ENCODE measurements at regions not wholly inside any gene's neighbourhood (a gene's known extent, or its start where the extent isn't known, plus 50 kb on each side); places are given as distances from the start of the nearest gene placed in this dataset.

- peak; percentile 44 for DNase-seq (ENCODE audit: low read depth)
- TF ChIP-seq CTCF (IDR thresholded peaks at IDR 0.05; ENCODE audit: insufficient read depth, low read depth, low read length, missing control alignments), result no peak
- H3K4me3 ChIP-seq (ENCODE audit: low read length), result no peak overlapping the region
Observed at GRCh38 chr5:44002381-44002901, 386.8 kb downstream of the FGF10 start.

- DNase-seq (ENCODE audit: low read depth), result no peak
- no peak overlapping the region for H3K4me3 ChIP-seq (ENCODE audit: low read length)
- TF ChIP-seq CTCF (IDR thresholded peaks at IDR 0.05; ENCODE audit: insufficient read depth, low read depth, low read length, missing control alignments), result no peak
Observed at GRCh38 chr5:44001675-44002380, 387.4 kb downstream of the FGF10 start.

- TF ChIP-seq CTCF (IDR thresholded peaks at IDR 0.05; ENCODE audit: insufficient read depth, low read depth, low read length, missing control alignments), result no peak
- H3K4me3 ChIP-seq (ENCODE audit: low read length), result no peak overlapping the region
- DNase-seq (ENCODE audit: low read depth), result no peak
Observed at GRCh38 chr5:44001236-44001635, 388.0 kb downstream of the FGF10 start.

- DNase-seq (ENCODE audit: low read depth), result no peak
- H3K4me3 ChIP-seq (ENCODE audit: low read length), result no peak overlapping the region
- no peak for TF ChIP-seq CTCF (IDR thresholded peaks at IDR 0.05; ENCODE audit: insufficient read depth, low read depth, low read length, missing control alignments)
Observed at GRCh38 chr5:43997647-43998272, 391.5 kb downstream of the FGF10 start.

GRCh38 chr5:43996221-43996620 is 393.0 kb downstream of the FGF10 start:
- H3K4me3 ChIP-seq (ENCODE audit: low read length), result no peak overlapping the region
- TF ChIP-seq CTCF (IDR thresholded peaks at IDR 0.05; ENCODE audit: insufficient read depth, low read depth, low read length, missing control alignments), result no peak
- no peak for DNase-seq (ENCODE audit: low read depth)

- no peak for DNase-seq (ENCODE audit: low read depth)
- TF ChIP-seq CTCF (IDR thresholded peaks at IDR 0.05; ENCODE audit: insufficient read depth, low read depth, low read length, missing control alignments), result no peak
Observed at GRCh38 chr5:43994352-43994708, 391.4 kb downstream of the NNT start.

More at GRCh38 chr5:43994352-43994708, 391.4 kb downstream of the NNT start:
- no peak overlapping the region for H3K4me3 ChIP-seq (ENCODE audit: low read length)
